PC-3 (cell line): ENCODE measurements at regions not wholly inside any gene's neighbourhood (a gene's known extent, or its start where the extent isn't known, plus 50 kb on each side); places are given as distances from the start of the nearest gene placed in this dataset.
A peak's percentile ranks its signal among the peaks of the same experiment; 100 is the strongest.

Experiments used
- ATAC-seq: fragments of 200-7000 bp; cut with Tn5 transposase; 2 replicates; pipeline ENCODE4 v1.9.1; 2020; ENCODE audit warnings: mild to moderate bottlenecking, moderate library complexity
- BruUV-seq: library from RNA; stranded (reverse); fragments of 400-500 nt; replicated peaks from 2 replicates; lab custom pipeline; 2021; lab: Mats Ljungman, UMichigan
- CTCF ChIA-PET: fragments of 300-600 bp; sonication (Branson Sonifier 250); formaldehyde crosslinking; loops from one replicate; lab custom pipeline; 2022; ENCODE audit warnings: antibody characterized with exemption; lab: Charles Lee
- POLR2A ChIA-PET: fragments of 300-600 bp; sonication (Branson Sonifier 250); formaldehyde crosslinking; loops from one replicate; lab custom pipeline; 2022; ENCODE audit warnings: antibody characterized with exemption; ENCODE audit not compliant: unreplicated experiment; lab: Charles Lee
- DNase-seq: peaks from one replicate; pipeline ENCODE4 v3.0.0-alpha.2; 2015
- H2AFZ ChIP-seq: fragments of 300-600 bp; sonication (generic); 2 replicates; pipeline ENCODE4 v1.6.0; 2016; ENCODE audit warnings: antibody characterized with exemption, low read length
- H3F3A ChIP-seq: fragments of 300-600 bp; sonication (generic); one replicate; pipeline ENCODE4 v1.6.0; 2017; ENCODE audit warnings: antibody characterized with exemption, low read length, control low read depth, mild to moderate bottlenecking; ENCODE audit not compliant: unreplicated experiment
- H3K27ac ChIP-seq: fragments of 300-600 bp; sonication (generic); 2 replicates; pipeline ENCODE4 v1.5.1; 2016; ENCODE audit warnings: mild to moderate bottlenecking, low read length
- H3K27me3 ChIP-seq: fragments of 300-600 bp; sonication (generic); 2 replicates; pipeline ENCODE4 v1.6.1; 2016; ENCODE audit warnings: low read length, mixed read lengths
- H3K36me3 ChIP-seq: fragments of 300-600 bp; sonication (generic); 2 replicates; pipeline ENCODE4 v1.6.1; 2016; ENCODE audit warnings: low read depth, mixed run types, low read length, mixed read lengths
- H3K4me1 ChIP-seq: fragments of 300-600 bp; sonication (generic); 2 replicates; pipeline ENCODE4 v1.5.1; 2016; ENCODE audit warnings: low read length; ENCODE audit not compliant: insufficient read depth
- H3K4me2 ChIP-seq: fragments of 300-600 bp; sonication (generic); 2 replicates; pipeline ENCODE4 v1.6.0; 2016; ENCODE audit warnings: low read length
- H3K4me3 ChIP-seq: fragments of 300-600 bp; sonication (generic); 2 replicates; pipeline ENCODE4 v1.5.1; 2016; ENCODE audit warnings: mild to moderate bottlenecking, low read length, mixed read lengths
- H3K79me2 ChIP-seq: fragments of 300-600 bp; sonication (generic); 2 replicates; pipeline ENCODE4 v1.6.1; 2017; ENCODE audit warnings: low read length, mixed read lengths
- H3K9ac ChIP-seq: fragments of 300-600 bp; sonication (generic); 2 replicates; pipeline ENCODE4 v1.6.0; 2016; ENCODE audit warnings: mild to moderate bottlenecking, low read length
- H3K9me2 ChIP-seq: fragments of 300-600 bp; sonication (generic); replicated peaks from 2 replicates; pipeline ENCODE4 v1.6.1; 2016; ENCODE audit warnings: mixed run types, low read length, mixed read lengths
- H3K9me3 ChIP-seq: fragments of 300-600 bp; sonication (generic); 2 replicates; pipeline ENCODE4 v1.6.1; 2016; ENCODE audit warnings: low read length, mixed read lengths
- H4K20me1 ChIP-seq: fragments of 300-600 bp; sonication (generic); 2 replicates; pipeline ENCODE4 v1.6.1; 2016; ENCODE audit warnings: low read length, mixed read lengths
- CTCF ChIP-seq: fragments of 300-600 bp; sonication (generic); conservative IDR thresholded peaks from 2 replicates; pipeline ENCODE4 v1.5.1; 2017; ENCODE audit warnings: antibody characterized with exemption, low read depth, mild to moderate bottlenecking, low read length
- EZH2 ChIP-seq: fragments of 300-600 bp; sonication (generic); IDR thresholded peaks from one replicate; pipeline ENCODE4 v1.6.1; 2017; ENCODE audit warnings: antibody characterized with exemption, mild to moderate bottlenecking, low read length; ENCODE audit not compliant: unreplicated experiment
- EZH2phosphoT487 ChIP-seq: fragments of 300-600 bp; sonication (generic); IDR thresholded peaks from 2 replicates; pipeline ENCODE4 v1.6.1; 2018; ENCODE audit warnings: mild to moderate bottlenecking, antibody characterized with exemption, low read length, borderline replicate concordance
- intact Hi-C: fragments of 100-400 bp; cut with micrococcal nuclease; formaldehyde crosslinking; loops from 2 replicates; pipeline ENCODE4 v1.9.0; 2023

- Histone ChIP-seq H3F3A (no peaks in the 10 kb centered on the region), H3K4me3 (no peak overlapping the region), H3K9me3 (no peaks in the 10 kb centered on the region), H3K36me3 (no peaks in the 10 kb centered on the region), H2AFZ (no peak overlapping the region), H3K9ac (no peak overlapping the region), H3K27me3 (no peaks in the 10 kb centered on the region), H3K4me1 (peaks cover 14% of the 10 kb centered on the region), H3K4me2 (no peak overlapping the region), H3K9me2 (no peaks in the 10 kb centered on the region), H3K79me2 (no peaks in the 10 kb centered on the region), H3K27ac (no peak overlapping the region), H4K20me1 (no peaks in the 10 kb centered on the region)
- TF ChIP-seq EZH2phosphoT487 (no peak), EZH2 (no peak), CTCF (no peak)
- POLR2A ChIA-PET: no interaction called here
- CTCF ChIA-PET: no interaction called here
- BruUV-seq: no TSS peak
- ATAC-seq (no peak), DNase-seq (no peak)
- intact Hi-C loops: no loop called here
Observed at GRCh38 chr2:20137131-20137571, 85.7 kb upstream of the LAPTM4A start.

GRCh38 chr2:20136149-20136548, 84.7 kb upstream of the LAPTM4A start:
- Histone ChIP-seq H3K27me3 (no peaks in the 10 kb centered on the region), H3K27ac (no peak overlapping the region), H3K9ac (no peak overlapping the region), H3K4me3 (no peak overlapping the region), H2AFZ (no peak overlapping the region), H3K79me2 (no peaks in the 10 kb centered on the region), H3K9me2 (no peaks in the 10 kb centered on the region), H3K36me3 (no peaks in the 10 kb centered on the region), H3F3A (no peaks in the 10 kb centered on the region), H3K4me1 (peaks cover 5% of the 10 kb centered on the region), H4K20me1 (no peaks in the 10 kb centered on the region), H3K4me2 (no peak overlapping the region), H3K9me3 (no peaks in the 10 kb centered on the region)
- ATAC-seq: no peak
- no peak for DNase-seq
- CTCF ChIA-PET: interaction anchor here (0.6 to 0.9 kb wide), 2 partner anchors 68 to 940 kb away, joined by 3 read pairs; no protein-coding TSS in a partner anchor
- TF ChIP-seq CTCF (no peak), EZH2 (no peak), EZH2phosphoT487 (no peak)
- intact Hi-C loops: no loop called here
- BruUV-seq: no TSS peak
- POLR2A ChIA-PET: no interaction called here

- TF ChIP-seq CTCF (peak; percentile 80), EZH2 (no peak)
- ChIA-PET CTCF (interaction anchor here (0.6 to 0.9 kb wide), 2 partner anchors 67 to 939 kb away, joined by 3 read pairs; no protein-coding TSS in a partner anchor), POLR2A (no interaction called here)
- H3K9me2 ChIP-seq: no peaks in the 10 kb centered on the region
- H3F3A ChIP-seq: no peaks in the 10 kb centered on the region
- H3K4me2 ChIP-seq: no peak overlapping the region
- ATAC-seq: peak; percentile 73
- no peak overlapping the region for H2AFZ ChIP-seq
- no TSS peak for BruUV-seq
- no peak overlapping the region for H3K27ac ChIP-seq
- no peak overlapping the region for H3K9ac ChIP-seq
- no peaks in the 10 kb centered on the region for H3K9me3 ChIP-seq
- H3K4me3 ChIP-seq: no peak overlapping the region
- H3K27me3 ChIP-seq: no peaks in the 10 kb centered on the region
- no peaks in the 10 kb centered on the region for H3K4me1 ChIP-seq
- no peaks in the 10 kb centered on the region for H4K20me1 ChIP-seq
- no peaks in the 10 kb centered on the region for H3K79me2 ChIP-seq
- peak; percentile 62 for DNase-seq
- intact Hi-C loops: loop anchor here (1.0 kb wide), 1 partner anchor 90 kb away; the partner anchor contains the start of gene SDC1
- H3K36me3 ChIP-seq: no peaks in the 10 kb centered on the region
Observed at GRCh38 chr2:20135631-20136050, 84.2 kb upstream of the LAPTM4A start.
